Psoas muscle (tissue), 7 donors: ENCODE measurements at regions not wholly inside any gene's neighbourhood (a gene's known extent, or its start where the extent isn't known, plus 50 kb on each side); places are given as distances from the start of the nearest gene placed in this dataset.

ENCODE experiments used
- ATAC-seq, 4 donors: fragments of 200-7000 bp; cut with Tn5 transposase; one replicate each; pipeline ENCODE4 v1.9.1; 2020; ENCODE audit warnings: moderate library complexity in 3 of 4, mild to moderate bottlenecking in 2 of 4
- DNase-seq, 2 donors: peaks; one replicate each; pipeline ENCODE4 v3.0.0-alpha.2; 2020
- H3K27ac ChIP-seq: fragments of 200-600 bp; one replicate; pipeline ENCODE4 v1.8.0; 2022
- H3K27me3 ChIP-seq, 3 donors: fragments of 200-600 bp in 1 of 3; one replicate each; pipeline versions ENCODE4 v1.6.1 to v1.8.0; 2013 to 2022; ENCODE audit warnings: low read length in 2 of 3, mild to moderate bottlenecking in 2 of 3, moderate library complexity in 1 of 3; ENCODE audit not compliant: insufficient read depth in 3 of 3
- H3K36me3 ChIP-seq, 2 donors: fragments of 200-600 bp in 1 of 2; one replicate each; pipeline versions ENCODE4 v1.6.1 to v1.8.0; 2013 to 2022; ENCODE audit warnings: low read depth in 1 of 2, mild to moderate bottlenecking in 1 of 2, moderate library complexity in 1 of 2; ENCODE audit not compliant: insufficient read depth in 1 of 2
- H3K4me1 ChIP-seq: fragments of 200-600 bp; one replicate; pipeline ENCODE4 v1.8.0; 2022
- H3K4me3 ChIP-seq: fragments of 200-600 bp; one replicate; pipeline ENCODE4 v1.8.0; 2022; ENCODE audit warnings: mild to moderate bottlenecking
- H3K9me3 ChIP-seq: fragments of 200-600 bp; one replicate; pipeline ENCODE4 v1.8.0; 2022
- WGBS, 3 donors: extraction: QIAGEN DNeasy Blood & Tissue Kit; methylation state at CpG; one replicate each; pipeline versions ENCODE4 v1.1.6 to v1.1.7; 2013; 5-methylcytosine and 5-hydroxymethylcytosine counted together
- intact Hi-C, 2 donors: fragments of 100-400 bp; cut with DNase I; formaldehyde crosslinking; loops; one replicate each; pipeline versions ENCODE4 v1.11.0 to v1.14.2; 2022
- TF ChIP-seq, protein P1 (sequence below): fragments of 200-600 bp; IDR thresholded peaks from one replicate; pipeline ENCODE4 v1.8.0; 2022; ENCODE audit warnings: antibody characterized with exemption
- donor health status: healthy with polysubstance abuse.
- donor health status: DM: no; HTN: no; CAD: no; lungs with moderate emphysema.
- donor health status: Bipolar disorder and iron deficiency.
- donor health status: healthy.
- donor health status: DM: yes; HTN: yes; CAD: no.
- donor health status: DM: no; HTN: no; CAD: no.
- donor health status: DM: yes; HTN: yes; CAD: no.

- WGBS, 3 donors = 64 to 69% (median 67%) methylated on average over 2 of the region's 2 CpGs
- Histone ChIP-seq H3K36me3 (no peaks in the 10 kb centered on the region), H3K27ac (no peak overlapping the region), H3K4me1 (no peaks in the 10 kb centered on the region), H3K9me3 (no peaks in the 10 kb centered on the region), H3K4me3 (no peak overlapping the region), H3K27me3 (no peaks in the 10 kb centered on the region)
- intact Hi-C loops = loop anchor here in 1 of 2 donors (2.0 kb wide), 1 partner anchor 25 kb away; no protein-coding TSS in a partner anchor
- DNase-seq (no peak), ATAC-seq (no peak)
- TF ChIP-seq, protein P1, sequence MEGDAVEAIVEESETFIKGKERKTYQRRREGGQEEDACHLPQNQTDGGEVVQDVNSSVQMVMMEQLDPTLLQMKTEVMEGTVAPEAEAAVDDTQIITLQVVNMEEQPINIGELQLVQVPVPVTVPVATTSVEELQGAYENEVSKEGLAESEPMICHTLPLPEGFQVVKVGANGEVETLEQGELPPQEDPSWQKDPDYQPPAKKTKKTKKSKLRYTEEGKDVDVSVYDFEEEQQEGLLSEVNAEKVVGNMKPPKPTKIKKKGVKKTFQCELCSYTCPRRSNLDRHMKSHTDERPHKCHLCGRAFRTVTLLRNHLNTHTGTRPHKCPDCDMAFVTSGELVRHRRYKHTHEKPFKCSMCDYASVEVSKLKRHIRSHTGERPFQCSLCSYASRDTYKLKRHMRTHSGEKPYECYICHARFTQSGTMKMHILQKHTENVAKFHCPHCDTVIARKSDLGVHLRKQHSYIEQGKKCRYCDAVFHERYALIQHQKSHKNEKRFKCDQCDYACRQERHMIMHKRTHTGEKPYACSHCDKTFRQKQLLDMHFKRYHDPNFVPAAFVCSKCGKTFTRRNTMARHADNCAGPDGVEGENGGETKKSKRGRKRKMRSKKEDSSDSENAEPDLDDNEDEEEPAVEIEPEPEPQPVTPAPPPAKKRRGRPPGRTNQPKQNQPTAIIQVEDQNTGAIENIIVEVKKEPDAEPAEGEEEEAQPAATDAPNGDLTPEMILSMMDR = no peak
Observed at GRCh38 chr3:81041331-81041730, 720.1 kb downstream of the GBE1 start.

DNA sequence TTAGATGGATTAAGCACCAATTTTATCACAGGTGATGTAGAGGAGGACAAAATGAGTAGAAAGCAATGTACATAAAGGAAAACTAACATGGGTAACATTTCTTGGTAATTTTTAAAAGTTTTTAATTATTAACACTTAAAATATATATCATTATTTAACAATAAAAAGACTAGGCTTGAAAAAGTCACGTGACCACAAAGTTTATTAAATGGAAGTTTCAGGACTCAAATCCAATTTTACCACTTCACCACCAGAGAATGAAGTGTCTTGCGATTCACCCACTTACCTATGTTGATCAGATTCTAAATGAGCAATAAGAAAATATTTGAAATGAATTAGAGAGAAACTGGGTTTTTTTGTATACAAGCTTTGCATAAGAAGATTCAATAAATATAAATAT lies 721.3 kb downstream of the GBE1 start:
- TF ChIP-seq, protein P1 = no peak
- no peak for ATAC-seq
- no peaks in the 10 kb centered on the region for H3K9me3 ChIP-seq
- no peak overlapping the region for H3K4me3 ChIP-seq
- no peaks in the 10 kb centered on the region for H3K36me3 ChIP-seq
- no peak for DNase-seq
- intact Hi-C loops = loop anchor here in 1 of 2 donors (2.0 kb wide), 1 partner anchor 27 kb away; no protein-coding TSS in a partner anchor
- H3K27me3 ChIP-seq = no peaks in the 10 kb centered on the region
- 71 to 76% (median 76%) methylated on average over 2 of the region's 2 CpGs for WGBS, 3 donors
- H3K27ac ChIP-seq = no peak overlapping the region
- H3K4me1 ChIP-seq = no peaks in the 10 kb centered on the region

GRCh38 chr3:81033684-81034083 lies 727.8 kb downstream of the GBE1 start:
- TF ChIP-seq, protein P1 = no peak
- no peak for ATAC-seq
- WGBS, 3 donors = 85 to 88% (median 86%) methylated on average over 4 of the region's 4 CpGs

DNA sequence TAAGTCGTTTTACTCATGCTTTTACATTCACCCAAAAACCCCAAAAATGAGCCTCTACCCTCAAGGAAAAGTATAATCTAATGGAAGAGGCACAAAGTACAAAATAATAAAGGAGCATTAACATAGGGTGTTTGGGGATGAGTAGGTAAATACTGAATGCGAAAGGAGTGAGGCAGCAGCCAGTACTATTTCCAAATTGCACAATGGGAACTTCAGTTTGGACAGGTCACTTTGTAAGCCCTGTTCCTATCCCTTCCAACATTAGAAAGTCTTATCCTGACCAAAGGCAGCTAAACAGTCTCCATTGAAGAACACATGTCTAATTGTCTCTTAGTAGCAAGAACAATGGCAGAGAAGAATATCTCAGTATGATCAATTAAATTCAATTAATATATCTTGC lies 728.3 kb downstream of the GBE1 start:
- H3K4me1 ChIP-seq = no peaks in the 10 kb centered on the region
- H3K27ac ChIP-seq = no peak overlapping the region
- no peak for ATAC-seq
- DNase-seq = no peak
- no peak overlapping the region for H3K4me3 ChIP-seq
- H3K36me3 ChIP-seq = no peaks in the 10 kb centered on the region
- WGBS, 3 donors = 63 to 68% (median 64%) methylated on average over 2 of the region's 2 CpGs
- no peaks in the 10 kb centered on the region for H3K27me3 ChIP-seq
- no peaks in the 10 kb centered on the region for H3K9me3 ChIP-seq
- intact Hi-C loops = no loop called here
- TF ChIP-seq, protein P1 = no peak

More at GRCh38 chr3:81033684-81034083, 727.8 kb downstream of the GBE1 start:
- Histone ChIP-seq H3K9me3 (no peaks in the 10 kb centered on the region), H3K27ac (no peak overlapping the region), H3K36me3 (no peaks in the 10 kb centered on the region), H3K27me3 (no peaks in the 10 kb centered on the region), H3K4me1 (no peaks in the 10 kb centered on the region), H3K4me3 (no peak overlapping the region)
- no peak for DNase-seq
- intact Hi-C loops = no loop called here

GRCh38 chr3:81029861-81030260 lies 731.6 kb downstream of the GBE1 start:
- Histone ChIP-seq H3K27ac (no peak overlapping the region), H3K27me3 (no peaks in the 10 kb centered on the region), H3K4me1 (no peaks in the 10 kb centered on the region), H3K4me3 (no peak overlapping the region), H3K36me3 (no peaks in the 10 kb centered on the region), H3K9me3 (no peaks in the 10 kb centered on the region)
- TF ChIP-seq, protein P1 = no peak
- 64 to 70% (median 69%) methylated on average over 2 of the region's 2 CpGs for WGBS, 3 donors
- DNase-seq (no peak), ATAC-seq (no peak)
- intact Hi-C loops = no loop called here
